WTC11 (cell line): ENCODE measurements at regions not wholly inside any gene's neighbourhood (a gene's known extent, or its start where the extent isn't known, plus 50 kb on each side); places are given as distances from the start of the nearest gene placed in this dataset.

Experiments used
- ARID4B ChIP-seq: sonication (generic); formaldehyde crosslinking; IDR thresholded peaks from 2 replicates; pipeline ENCODE4 v1.8.0; 2023; ENCODE audit warnings: missing genetic modification reagents, mild to moderate bottlenecking, borderline replicate concordance
- ATF3 ChIP-seq: sonication (generic); formaldehyde crosslinking; conservative IDR thresholded peaks from 2 replicates; pipeline ENCODE4 v1.8.1; 2022; ENCODE audit warnings: mild to moderate bottlenecking, missing genetic modification reagents
- CREB1 ChIP-seq: sonication (generic); formaldehyde crosslinking; IDR thresholded peaks from 2 replicates; pipeline ENCODE4 v1.8.0; 2023; ENCODE audit warnings: mild to moderate bottlenecking, missing genetic modification reagents
- CTCF ChIP-seq: fragments of 200-600 bp; IDR thresholded peaks from 2 replicates; pipeline ENCODE4 v1.8.0; 2022; ENCODE audit warnings: antibody characterized with exemption
- RELA ChIP-seq: sonication (generic); formaldehyde crosslinking; IDR thresholded peaks from 2 replicates; pipeline ENCODE4 v1.8.1; 2022; ENCODE audit warnings: missing genetic modification reagents, mild to moderate bottlenecking, borderline replicate concordance
- SMAD3 ChIP-seq: sonication (generic); formaldehyde crosslinking; IDR thresholded peaks from 2 replicates; pipeline ENCODE4 v1.8.0; 2022; ENCODE audit warnings: missing genetic modification reagents, mild to moderate bottlenecking, borderline replicate concordance
- STAT6 ChIP-seq: sonication (generic); formaldehyde crosslinking; conservative IDR thresholded peaks from 2 replicates; pipeline ENCODE4 v1.8.1; 2023; ENCODE audit warnings: mild to moderate bottlenecking, low read depth, missing genetic modification reagents, moderate library complexity
- TCF7 ChIP-seq: sonication (generic); formaldehyde crosslinking; IDR thresholded peaks from 2 replicates; pipeline ENCODE4 v1.8.0; 2022; ENCODE audit warnings: mild to moderate bottlenecking, low read depth, missing genetic modification reagents, moderate library complexity
- USF2 ChIP-seq: sonication (generic); formaldehyde crosslinking; IDR thresholded peaks from 2 replicates; pipeline ENCODE4 v1.8.1; 2023; ENCODE audit warnings: mild to moderate bottlenecking, missing genetic modification reagents, moderate library complexity
- ZNF396 ChIP-seq: fragments of 250-450 bp; sonication (Bioruptor Pico); IDR thresholded peaks from 2 replicates; pipeline ENCODE4 v1.8.0; 2021; ENCODE audit warnings: mild to moderate bottlenecking, moderate library complexity, borderline replicate concordance
- TF ChIP-seq, protein P1 (sequence below): sonication (generic); formaldehyde crosslinking; IDR thresholded peaks from 2 replicates; pipeline ENCODE4 v1.8.1; 2023; ENCODE audit warnings: mild to moderate bottlenecking, missing genetic modification reagents, moderate library complexity
- TF ChIP-seq, protein P2 (sequence below): sonication (generic); formaldehyde crosslinking; IDR thresholded peaks from 2 replicates; pipeline ENCODE4 v1.8.0; 2022; ENCODE audit warnings: mild to moderate bottlenecking, missing genetic modification reagents

DNA sequence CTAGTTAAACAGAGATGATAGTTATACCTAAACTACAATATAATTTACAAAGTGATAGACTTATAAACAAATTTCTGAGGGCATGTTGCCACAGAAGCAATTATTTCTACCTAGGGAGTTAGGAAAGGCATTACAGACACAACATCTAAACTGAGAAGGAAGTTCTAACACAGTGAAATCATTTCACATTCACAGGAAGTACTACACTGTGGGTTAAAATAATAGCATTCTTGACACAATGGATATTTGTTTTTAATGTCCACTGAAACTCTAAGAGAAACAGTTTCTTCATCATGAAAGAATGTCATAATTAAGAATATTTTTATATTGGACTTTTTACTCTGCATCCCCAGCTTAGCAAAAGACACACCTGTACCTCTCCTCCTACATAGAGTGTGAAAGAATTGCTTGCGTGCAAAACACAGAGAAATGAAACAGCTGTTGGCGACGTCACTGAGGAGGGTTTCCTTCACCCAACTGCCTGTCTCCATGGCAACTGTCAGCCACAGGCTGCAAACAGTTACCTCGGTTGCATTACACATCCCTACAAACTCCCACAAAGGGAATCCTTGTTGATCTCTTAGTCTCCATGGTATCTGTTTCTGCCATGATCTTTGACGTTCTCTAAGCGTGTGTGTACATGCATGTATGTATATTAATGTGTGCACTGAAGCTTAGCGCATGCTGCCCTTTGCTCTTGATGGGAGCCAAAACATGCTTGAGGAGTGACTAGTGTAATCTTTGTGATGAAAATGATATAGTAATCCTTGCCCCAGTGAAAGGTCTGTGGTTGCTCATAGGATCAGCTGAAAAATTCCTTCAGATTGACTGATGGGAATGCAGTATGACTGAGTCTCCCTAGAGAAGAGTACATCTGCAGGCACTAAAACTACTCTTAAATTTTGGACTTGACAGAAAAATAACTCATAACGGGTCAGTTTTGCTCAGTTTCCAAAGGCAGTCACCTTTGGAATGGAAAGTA, 168.5 kb downstream of the ACTL7B start:
- TF ChIP-seq ZNF396 (CRISPR knock-in tag): no peak
- TF ChIP-seq CTCF: no peak
- no peak for TF ChIP-seq USF2
- no peak for TF ChIP-seq RELA
- no peak for TF ChIP-seq ARID4B
- no peak for TF ChIP-seq SMAD3 (CRISPR knock-in tag)
- no peak for TF ChIP-seq STAT6
- TF ChIP-seq, protein P1, sequence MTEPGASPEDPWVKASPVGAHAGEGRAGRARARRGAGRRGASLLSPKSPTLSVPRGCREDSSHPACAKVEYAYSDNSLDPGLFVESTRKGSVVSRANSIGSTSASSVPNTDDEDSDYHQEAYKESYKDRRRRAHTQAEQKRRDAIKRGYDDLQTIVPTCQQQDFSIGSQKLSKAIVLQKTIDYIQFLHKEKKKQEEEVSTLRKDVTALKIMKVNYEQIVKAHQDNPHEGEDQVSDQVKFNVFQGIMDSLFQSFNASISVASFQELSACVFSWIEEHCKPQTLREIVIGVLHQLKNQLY (CRISPR knock-in tag): no peak
- TF ChIP-seq CREB1 (CRISPR knock-in tag): no peak
- no peak for TF ChIP-seq TCF7 (CRISPR knock-in tag)
- no peak for TF ChIP-seq ATF3 (CRISPR knock-in tag)
- TF ChIP-seq, protein P2, sequence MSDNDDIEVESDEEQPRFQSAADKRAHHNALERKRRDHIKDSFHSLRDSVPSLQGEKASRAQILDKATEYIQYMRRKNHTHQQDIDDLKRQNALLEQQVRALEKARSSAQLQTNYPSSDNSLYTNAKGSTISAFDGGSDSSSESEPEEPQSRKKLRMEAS: no peak
